ENCODE measurements at regions not wholly inside any gene's neighbourhood (a gene's known extent, or its start where the extent isn't known, plus 50 kb on each side); places are given as distances from the start of the nearest gene placed in this dataset.

DNA sequence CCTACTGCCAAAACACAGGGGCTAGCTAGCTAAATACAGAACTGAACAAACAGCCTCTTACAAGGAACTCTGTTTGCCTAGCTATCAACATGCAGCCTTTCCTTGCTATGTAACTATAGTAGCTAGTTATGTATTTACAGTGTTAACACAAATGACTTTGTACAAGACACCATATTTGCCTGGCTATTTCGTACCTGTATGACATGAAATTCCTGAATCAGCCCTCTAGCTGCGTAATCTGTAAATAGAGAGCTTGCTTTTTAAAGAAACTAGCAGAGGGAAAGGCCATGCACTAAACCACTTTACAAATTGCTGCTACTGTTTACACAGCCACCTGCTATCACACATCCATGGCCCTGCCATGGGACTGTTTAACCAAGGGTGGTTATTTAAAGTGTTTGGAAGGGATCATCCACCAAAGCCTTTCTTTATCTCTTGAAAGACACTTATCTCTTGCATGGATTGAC lies 248.7 kb downstream of the TFCP2L1 start:
- no peak for DNase-seq

DNA sequence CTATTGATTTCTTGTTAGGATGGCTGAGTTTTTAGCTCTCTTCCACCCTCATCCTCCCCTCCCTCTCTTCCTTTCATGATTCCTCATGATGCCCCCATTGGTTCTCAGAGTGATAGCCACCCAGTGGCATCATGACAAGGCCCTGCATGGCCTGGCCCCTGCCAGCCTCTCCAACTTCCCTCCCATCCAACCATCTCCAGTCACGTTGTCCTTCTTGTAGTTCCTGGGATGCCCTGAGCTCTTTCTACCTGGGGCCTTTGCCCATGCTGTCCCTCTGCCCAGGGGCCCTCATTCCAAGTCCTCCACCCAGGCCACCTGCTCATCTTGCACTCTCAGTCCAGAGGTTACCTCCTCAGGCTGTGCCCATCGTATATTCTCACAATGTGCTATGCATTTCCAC lies 247.5 kb downstream of the TFCP2L1 start:
- DNase-seq, result no peak

DNA sequence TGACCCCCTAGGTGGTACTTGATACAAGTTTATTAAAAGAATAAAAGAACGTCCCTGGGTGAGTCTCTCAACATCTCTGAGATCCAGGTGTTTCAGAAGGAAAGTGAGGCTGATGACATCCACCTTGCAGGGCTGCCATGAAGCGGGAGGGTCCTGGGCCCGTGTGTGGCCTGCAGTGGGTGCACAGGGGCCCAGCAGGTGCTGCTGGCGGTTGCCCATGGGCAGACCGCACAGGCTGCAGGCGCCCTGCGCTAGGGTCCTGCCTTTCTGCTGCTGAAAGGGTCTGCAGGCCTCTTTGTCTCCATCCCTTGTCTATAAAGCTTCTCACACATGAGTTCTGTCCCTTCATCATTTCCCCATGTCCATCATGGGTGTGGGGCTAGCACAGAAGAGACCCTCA lies 247.0 kb downstream of the TFCP2L1 start:
- DNase-seq, result no peak

DNA sequence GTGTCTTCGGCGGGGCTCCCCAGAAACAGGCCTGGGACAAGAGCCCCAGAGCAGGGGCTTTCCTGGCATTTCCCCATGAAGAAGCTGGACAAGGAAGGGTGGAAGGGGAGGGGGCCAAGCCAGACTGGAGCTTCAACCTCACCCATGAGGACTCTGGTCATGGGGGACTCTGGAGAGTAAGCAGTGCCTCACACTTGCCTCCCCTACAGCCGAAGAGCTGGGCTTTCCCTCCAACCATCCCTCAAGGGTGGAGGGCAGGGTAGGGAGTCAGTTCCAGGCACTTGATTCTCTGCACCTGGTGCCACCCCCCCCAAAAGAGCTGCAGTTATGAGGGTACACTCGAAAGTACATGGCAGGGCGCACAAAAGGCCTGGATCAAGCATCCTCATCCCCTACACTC lies 246.6 kb downstream of the TFCP2L1 start:
- no peak for DNase-seq

DNA sequence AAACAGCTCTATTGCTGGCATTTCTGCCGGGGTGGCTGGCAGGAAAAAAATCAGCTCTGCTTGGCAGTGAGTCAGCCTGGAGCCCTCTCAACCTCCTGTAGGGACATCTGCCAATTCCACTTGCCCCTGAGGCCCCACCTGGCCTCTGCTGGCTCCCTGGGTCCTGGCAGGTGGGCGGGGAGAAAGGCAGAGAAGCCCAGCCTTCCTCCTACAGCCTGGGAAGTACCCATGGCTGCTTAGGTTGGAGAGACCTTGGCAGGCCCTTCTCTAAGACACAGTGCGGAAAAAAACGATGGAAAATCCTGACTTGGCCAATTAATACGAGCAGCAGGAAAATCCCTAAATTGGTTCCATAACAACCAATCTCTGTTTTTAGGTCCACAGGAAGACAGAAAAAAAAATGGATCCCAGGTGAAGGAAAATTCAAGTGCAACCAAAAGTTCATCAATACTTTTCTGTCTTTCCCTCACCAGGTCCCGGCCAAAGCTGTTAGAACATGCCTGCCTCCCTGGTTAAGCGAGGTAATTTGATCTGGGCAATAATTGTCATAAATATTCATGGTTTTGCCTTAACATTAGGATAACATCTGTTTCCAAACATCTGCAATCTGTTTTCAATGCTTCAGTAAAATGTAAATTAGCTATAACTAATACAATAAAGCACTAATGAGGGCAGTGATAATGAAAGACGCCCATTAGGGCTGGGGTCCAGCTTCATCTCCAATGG lies 245.9 kb downstream of the TFCP2L1 start:
- DNase-seq, result no peak

DNA sequence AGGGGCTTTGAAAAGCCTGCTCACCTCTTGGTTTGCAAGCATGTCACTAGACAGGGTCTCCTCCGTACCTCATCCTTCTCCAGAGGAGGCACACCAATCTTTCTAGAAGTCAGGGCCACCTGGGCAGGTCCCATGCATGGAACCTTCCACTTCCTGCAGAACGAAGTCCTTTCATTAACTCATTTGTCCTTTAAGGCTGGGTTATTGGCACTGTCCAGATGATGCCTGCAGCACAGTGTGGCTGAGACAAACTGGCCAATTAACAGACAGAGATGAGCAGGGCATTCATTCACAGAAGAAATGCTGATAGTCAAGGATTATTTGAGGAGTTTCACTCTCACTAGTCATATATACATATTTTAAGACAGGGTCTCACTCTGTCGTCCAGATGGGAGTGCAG lies 245.3 kb downstream of the TFCP2L1 start:
- DNase-seq, result no peak

DNA sequence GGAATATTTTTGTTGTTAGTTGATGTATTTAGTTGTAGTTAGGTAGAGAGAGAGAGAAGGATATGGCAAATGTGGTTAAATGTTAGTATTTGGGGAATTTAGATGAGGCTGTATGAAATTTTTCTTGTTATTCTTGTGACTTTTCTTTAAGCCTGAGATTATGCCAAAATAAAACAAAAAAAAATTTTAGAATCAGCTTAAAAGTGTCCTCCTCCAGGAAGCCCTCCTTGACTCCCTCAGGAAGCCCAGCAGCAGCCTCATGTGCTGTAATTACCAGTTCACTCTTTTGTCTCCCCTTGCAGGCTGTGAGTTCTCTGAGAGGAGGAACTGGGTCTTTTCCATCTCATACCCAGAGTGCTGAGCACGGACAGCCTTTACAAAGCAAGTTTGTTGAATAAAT lies 243.5 kb downstream of the TFCP2L1 start:
- DNase-seq, result no peak

DNA sequence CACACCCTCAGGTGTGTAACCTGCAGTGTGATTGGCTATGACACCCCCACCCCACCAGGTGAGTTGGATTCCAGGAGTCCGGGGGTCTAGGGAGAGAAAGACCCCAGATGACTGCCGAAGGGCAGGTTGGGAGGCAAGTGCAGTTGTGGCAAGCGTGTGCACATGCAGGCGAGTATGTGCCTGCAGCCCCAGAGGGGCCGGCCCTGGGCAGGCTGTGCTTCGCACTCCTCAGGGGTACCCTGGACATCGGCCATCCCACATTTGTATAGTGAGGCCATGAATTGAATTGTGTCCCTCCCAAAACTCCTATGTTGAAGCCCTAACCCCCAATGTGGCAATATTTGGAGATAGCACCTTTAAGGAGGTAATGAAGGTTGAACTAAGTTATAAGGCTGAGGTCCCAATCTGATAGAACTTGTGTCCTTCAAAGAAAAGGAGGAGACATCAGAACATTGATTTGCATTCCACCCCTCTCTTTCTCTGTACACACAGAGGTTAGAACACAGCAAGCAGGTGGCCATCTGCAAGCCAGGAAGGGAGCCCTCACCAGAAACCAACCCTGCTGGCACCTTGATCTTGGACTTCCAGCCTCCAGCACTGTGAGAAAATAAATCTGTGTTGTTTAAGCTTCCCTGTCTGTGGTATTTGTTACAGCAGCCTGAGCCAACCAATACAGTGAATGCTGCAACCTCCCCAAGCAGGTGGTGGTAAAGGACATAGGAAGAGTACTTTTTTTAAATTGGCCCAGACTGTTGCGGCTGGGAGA lies 241.8 kb downstream of the TFCP2L1 start:
- DNase-seq, result no peak

DNA sequence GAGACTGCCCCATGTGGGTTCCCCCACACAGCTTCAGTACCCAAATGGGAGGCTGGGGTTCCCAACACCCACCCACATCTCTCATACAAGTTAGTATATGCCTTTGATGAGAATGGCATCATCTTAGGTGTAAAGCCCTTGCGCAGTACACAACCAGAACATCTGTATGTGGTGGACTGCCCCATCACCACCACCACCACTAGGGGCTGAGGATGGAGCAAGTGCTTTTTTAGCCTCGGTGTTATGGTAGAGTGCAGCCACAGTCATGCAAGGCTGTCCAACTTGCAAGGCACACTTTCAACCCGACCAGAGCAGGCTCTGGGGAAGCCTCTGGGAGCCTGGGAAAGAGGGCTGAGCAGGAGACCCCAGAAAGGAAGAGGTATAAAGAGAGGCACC lies 241.2 kb downstream of the TFCP2L1 start:
- no peak for DNase-seq

DNA sequence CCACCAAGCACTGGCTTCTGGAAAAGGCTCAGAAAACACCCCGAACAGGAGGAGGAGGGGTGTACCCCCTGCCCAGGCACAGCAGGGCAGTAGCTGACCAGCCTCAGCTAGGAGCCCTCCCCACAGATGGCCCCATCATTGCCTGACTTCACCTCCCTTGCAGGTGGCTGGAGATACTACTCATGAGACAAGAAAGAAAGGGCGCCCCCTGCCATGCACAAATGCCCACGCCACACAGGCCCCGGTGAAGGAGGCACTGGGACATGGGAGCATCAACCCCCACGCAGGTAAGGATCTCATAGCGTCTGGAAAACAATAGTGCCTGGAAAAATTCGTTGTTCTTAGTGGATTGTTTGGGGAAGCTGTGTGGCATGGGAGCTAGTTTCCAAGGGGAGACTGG lies 240.6 kb downstream of the TFCP2L1 start:
- DNase-seq, result no peak

DNA sequence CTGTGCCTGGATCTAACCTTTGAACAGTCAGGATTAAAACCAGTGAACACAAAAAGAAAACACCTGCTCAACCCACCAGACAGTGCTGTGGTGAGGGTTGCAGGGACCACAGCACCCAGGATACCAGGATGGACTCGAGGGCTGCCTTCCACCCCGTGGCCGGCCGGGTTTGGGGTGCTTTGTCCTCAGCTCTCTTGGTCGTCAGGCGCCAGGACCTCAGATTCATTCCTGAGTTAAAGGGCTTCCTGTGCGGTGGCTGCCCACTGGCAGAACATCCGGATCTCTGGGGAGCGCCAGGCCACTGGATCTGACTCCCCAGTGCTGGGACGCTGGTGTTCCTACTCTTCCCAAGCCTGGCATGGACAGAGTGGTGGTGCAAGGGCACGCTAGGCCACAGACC lies 239.8 kb downstream of the TFCP2L1 start:
- DNase-seq, result no peak

DNA sequence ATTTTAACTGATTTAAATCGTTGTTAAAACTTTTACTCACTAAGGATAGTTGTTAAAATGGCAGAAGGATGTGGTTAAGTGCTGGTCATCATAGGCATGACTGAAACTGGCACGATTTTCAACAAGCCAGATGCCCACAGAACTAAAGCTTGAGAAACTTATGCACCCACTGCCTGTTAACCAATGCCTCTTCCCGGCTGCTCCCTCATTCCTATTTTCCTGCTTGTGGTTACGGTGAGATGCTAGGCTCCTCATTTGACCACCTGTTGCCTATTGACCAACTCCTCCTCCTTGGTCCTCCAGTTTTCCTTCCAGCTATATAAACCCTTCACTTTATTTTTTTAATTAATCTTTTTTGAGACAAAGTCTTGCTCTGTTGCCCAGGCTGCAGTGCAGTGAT lies 238.7 kb downstream of the TFCP2L1 start:
- no peak for DNase-seq

DNA sequence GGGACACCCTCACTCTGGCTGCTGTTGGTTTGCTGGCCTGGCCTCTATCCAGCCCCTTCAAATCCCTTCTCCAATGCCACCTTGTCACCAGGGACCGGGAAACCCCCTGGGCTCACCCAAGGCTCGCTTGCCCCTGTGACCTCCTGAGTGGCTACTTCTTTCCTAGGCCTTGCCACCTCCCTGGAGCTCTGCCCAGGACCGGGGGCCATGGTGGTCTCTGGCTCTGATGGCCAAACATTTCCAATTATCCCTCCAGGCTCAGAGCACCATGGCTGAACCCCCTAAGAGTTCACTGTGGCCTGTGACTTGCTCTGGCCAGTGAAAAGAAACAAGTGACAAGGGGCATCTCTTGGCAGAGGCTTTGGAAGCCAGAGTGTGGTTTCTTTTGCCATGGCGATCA lies 237.6 kb downstream of the TFCP2L1 start:
- DNase-seq, result no peak

DNA sequence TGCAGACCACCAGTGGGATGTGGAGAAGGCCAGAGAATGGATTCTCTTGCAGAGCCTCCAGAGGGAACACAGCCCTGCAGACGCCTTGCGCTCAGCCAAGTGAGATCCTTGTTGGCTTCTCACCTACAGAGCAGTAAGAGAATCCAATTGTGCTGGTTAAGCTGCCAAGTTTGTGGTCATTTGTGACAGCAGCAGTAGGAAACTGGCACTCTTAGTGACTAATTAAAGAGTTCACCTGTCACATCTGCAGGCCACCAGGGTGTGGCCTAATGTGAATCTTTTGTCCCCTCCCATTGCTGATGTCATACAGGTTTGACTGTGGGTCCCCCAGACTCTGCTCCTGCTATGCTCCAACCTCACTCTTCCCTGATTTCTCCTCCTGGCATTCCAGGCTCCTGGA lies 235.9 kb downstream of the TFCP2L1 start:
- DNase-seq, result no peak

DNA sequence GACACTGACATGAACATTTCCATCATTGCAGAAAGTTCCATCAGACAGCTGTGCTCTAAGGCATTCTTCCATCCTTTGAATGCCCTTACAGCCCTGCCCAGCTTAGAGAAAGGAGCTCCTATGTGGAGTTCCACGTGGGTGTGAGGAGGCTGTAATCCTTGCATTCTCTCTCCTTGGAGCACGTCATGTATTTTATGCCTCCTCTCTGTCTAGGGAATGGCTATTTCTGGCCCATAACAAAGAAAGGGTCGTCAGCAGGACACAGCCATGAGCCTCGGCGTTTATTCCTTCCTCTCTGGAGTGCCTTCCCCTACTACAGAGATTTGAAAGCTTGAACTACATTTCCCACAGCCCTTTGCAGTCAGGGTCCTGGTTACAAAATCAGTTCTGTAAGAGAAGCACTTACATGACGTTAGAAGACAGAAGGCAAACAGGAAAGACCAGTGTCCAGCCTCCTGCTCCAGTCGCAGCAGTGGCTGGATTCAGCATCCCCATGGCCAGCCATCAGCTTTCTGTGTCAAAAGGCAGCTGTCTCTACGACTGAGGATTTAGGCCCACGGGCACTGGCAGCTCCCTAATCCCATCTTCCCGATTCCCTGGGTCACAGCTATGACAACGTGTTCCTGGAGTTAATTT lies 234.9 kb downstream of the TFCP2L1 start:
- DNase-seq, result no peak

DNA sequence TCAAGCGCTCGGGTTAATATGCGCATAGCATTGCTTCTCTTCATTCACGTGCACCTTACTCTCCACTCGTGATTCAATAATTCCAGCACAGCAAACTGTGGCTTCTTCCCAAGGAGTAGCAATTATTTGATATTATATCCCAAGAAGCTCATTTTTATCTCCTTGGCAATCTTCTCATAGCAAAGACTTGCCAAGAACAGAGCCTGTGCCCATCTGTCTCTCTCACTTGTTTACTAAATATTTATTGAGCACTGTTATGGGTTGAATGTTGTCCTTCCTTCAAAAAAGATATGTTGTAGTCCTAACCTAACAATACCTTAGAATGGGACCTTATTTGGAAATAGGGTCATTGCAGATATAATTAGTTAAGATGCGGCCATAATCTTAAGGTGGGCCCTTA lies 233.7 kb downstream of the TFCP2L1 start:
- no peak for DNase-seq

DNA sequence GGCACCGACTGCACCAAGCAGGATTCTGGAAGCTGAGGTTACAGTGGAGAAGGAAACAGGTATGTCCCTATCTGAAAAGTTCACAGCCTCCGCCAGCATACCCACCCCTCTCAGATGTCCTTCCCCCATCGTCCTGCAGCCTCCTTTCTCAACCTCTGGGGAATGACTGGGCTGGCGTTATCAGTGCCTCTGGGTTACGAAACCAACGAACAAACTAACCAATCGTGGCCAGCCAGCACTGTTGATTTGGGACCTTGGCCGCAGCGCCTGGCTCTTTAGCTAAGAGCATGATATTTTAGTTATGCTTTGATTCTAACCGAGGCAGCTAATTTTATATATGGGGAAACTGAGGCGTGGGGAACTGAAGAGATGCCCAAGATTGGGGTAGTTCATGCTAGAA lies 233.0 kb downstream of the TFCP2L1 start:
- no peak for DNase-seq

DNA sequence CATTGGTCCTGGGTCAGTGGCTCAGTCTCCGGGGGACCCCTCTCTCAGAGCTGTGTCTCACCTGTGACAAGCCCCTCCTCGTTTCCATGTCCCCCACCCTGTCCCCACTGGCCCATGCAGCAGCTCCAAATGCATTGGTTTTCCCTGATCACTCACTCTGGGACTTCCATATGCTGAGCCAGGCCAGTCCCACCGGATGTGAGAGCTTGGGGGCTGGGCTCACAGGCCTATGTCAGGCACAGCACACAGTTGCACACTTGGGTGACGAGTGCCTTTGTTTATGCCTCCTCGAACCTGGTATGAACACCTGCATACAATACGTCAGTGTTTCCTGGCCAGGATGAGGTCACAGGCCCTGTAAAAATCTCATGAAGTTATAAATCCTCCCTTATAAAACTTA lies 232.5 kb downstream of the TFCP2L1 start:
- no peak for DNase-seq

DNA sequence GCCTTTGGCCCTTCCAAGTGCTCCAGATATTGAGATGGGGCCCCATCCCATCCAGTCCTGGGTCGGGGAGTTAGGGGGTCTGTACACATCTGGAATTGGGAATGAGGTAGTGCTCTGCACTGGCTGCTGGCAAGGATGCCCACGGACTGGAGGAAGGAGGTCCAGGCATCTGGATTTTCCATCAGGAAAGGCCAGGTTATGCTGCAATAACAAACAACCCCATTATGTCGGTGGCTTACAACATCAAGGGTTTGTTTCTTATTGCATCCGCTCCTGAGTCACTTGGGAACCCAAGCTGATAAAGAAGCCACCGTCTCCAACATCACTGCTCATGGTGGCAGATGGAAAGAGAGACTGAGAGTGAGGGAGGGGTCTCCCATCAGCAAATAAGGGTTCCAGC lies 229.9 kb downstream of the TFCP2L1 start:
- no peak for DNase-seq

DNA sequence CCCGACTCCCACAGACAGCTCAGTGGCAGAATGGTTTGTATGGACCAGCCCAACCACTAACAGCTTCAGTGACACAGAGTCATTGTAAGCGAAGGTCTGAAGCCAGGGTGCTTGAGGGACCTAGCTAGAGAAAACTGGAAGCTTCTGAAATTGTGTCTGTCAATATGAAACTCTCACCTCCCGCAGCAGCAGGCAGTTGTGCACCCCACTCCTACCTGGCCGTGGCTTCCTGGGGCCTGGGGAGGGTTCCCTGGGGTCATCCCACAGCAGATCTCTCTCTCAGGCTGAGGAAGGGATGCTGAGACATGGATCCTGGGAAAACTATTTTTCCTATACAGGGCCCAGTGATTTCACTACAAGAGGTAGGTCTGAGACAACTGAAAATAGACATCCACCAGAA lies 229.5 kb downstream of the TFCP2L1 start:
- no peak for DNase-seq

DNA sequence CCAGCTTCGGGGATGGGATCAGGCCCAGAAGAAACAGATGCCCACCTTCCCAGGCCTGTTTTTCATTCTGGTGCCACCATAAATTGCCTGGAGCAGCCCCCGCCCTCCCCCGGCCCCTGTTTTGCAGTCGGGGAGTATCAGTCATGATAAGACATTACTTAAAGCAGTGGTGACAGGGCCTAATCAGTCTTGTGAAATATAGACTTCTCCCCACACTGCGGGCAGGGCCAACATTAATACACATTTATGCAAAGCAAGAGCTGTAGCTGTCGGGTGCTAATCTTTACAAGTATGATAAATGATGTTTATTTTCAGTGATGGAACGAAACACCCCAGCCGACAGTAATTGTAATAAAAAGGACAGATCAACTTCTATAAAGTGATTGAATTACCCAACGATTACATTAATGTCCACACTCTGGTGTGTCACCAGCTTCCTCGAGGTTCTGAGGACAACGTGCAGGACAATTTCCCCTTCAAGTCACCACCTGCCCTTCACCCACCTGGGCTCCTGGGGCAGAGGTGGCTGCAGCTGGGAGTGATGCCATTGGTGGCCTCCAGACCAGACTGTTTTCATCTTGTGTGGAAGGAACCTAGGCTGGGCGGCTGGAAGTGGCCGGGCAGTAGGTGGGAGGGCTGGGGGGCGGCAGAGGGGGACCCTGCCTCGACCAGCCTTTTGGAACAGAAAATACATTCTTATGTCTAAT lies 226.0 kb downstream of the TFCP2L1 start:
- no peak for DNase-seq

DNA sequence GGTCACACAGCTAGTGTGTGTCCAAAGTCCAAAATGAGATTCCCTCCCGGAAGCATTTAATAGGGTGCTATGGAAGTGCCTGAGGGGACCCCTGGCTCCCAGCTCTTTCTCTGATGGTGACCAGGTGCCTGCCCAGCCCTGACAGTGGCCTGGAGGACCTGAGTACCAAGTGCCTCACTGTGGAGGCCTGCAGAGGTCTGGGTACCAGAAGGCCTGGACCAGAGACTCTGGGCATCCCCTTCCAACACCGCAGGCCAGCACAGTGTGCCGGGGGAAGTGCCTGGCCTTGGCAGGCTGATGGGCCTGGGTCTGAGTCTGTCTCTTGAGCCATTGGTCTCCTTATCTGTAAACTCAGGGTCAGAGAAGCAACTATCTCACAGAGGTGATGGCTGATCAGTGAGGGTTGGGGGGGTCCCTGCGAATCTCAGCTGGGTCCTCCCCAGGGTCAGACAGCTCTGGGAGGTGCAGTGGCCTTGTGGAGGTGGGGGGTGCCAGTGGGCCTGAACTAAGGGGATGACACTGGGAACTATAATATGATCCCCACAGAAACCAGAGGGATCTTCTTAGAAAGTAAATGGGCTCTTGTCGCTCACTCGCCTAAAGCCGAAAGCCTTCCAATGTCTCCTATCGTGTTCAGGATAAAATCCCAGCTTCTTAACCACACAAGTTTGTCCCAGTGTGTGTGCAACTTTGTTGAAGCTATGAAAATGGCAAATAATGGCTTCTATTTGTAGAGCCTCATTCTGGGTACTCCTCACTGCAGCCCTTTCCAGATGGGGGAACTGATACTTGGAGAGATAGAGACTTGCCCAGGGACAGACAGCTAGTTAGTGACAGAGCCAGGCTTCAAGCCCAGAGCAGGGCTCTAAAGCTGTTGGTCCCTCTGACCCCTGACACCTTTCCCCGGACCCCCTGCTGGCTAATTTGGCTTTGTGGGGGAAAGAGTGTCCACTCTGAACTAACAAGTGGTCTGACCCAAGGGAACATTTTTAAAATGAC lies 225.1 kb downstream of the TFCP2L1 start:
- no peak for DNase-seq

Measured in activated effector memory CD4-positive, alpha-beta T cell treated with Interleukin-2 at 50 U/mL for 16 hours (primary cell).